NCI-H524 (cell line): ENCODE measurements at regions not wholly inside any gene's neighbourhood (a gene's known extent, or its start where the extent isn't known, plus 50 kb on each side); places are given as distances from the start of the nearest gene placed in this dataset.
"Not testable (repeated sequence)": the region's sequence is repeated elsewhere in the genome, so short reads cannot be mapped to it uniquely, and the experiment has no call there.

Experiments used
- DNase-seq, 2 experiments: peaks; one replicate each; lab custom pipeline; 2025; lab: John Stamatoyannopoulos, UW

GRCh38 chr12:97984974-97985580 lies 522.5 kb downstream of the RMST start:
- no peak for DNase-seq

- DNase-seq: no peak
Measured at GRCh38 chr12:97985834-97986233, 523.2 kb downstream of the RMST start.

- DNase-seq: not testable (repeated sequence)
Measured at GRCh38 chr12:97988588-97988987, 526.0 kb downstream of the RMST start.

- no peak for DNase-seq
Measured at GRCh38 chr12:97989366-97989940, 525.9 kb upstream of the TMPO start.

- DNase-seq: no peak
Measured at GRCh38 chr12:97994746-97995484, 520.5 kb upstream of the TMPO start.

GRCh38 chr12:97995559-97995958 lies 519.8 kb upstream of the TMPO start:
- DNase-seq: no peak

- no peak for DNase-seq
Measured at GRCh38 chr12:98001430-98001829, 514.0 kb upstream of the TMPO start.

GRCh38 chr12:98002887-98003493 lies 512.4 kb upstream of the TMPO start:
- peak; percentile 34 to 68 for DNase-seq

- DNase-seq: no peak
Measured at GRCh38 chr12:98007963-98008362, 507.4 kb upstream of the TMPO start.

GRCh38 chr12:98013560-98013959 lies 501.8 kb upstream of the TMPO start:
- no peak for DNase-seq

GRCh38 chr12:98018836-98019235 lies 496.6 kb upstream of the TMPO start:
- DNase-seq: no peak

- no peak for DNase-seq
Measured at GRCh38 chr12:98020376-98020775, 495.0 kb upstream of the TMPO start.

- DNase-seq: no peak
Measured at GRCh38 chr12:98022961-98023360, 492.4 kb upstream of the TMPO start.

- no peak for DNase-seq
Measured at GRCh38 chr12:98037401-98038140, 477.8 kb upstream of the TMPO start.

GRCh38 chr12:98042668-98043067 lies 472.7 kb upstream of the TMPO start:
- DNase-seq: no peak

- DNase-seq: no peak
Measured at GRCh38 chr12:98045395-98045794, 470.0 kb upstream of the TMPO start.

GRCh38 chr12:98048326-98048725 lies 467.1 kb upstream of the TMPO start:
- DNase-seq: peak in 1 of 2 experiments; percentile 21

GRCh38 chr12:98053202-98053601 lies 462.2 kb upstream of the TMPO start:
- peak in 1 of 2 experiments; percentile 46 for DNase-seq

GRCh38 chr12:98057701-98058100 lies 457.7 kb upstream of the TMPO start:
- DNase-seq: no peak

- no peak for DNase-seq
Measured at GRCh38 chr12:98058213-98058612, 457.2 kb upstream of the TMPO start.

- DNase-seq: no peak
Measured at GRCh38 chr12:98058838-98059237, 456.6 kb upstream of the TMPO start.

GRCh38 chr12:98059659-98060343 lies 455.6 kb upstream of the TMPO start:
- no peak for DNase-seq
